ENCODE measurements at regions not wholly inside any gene's neighbourhood (a gene's known extent, or its start where the extent isn't known, plus 50 kb on each side); places are given as distances from the start of the nearest gene placed in this dataset.

DNA sequence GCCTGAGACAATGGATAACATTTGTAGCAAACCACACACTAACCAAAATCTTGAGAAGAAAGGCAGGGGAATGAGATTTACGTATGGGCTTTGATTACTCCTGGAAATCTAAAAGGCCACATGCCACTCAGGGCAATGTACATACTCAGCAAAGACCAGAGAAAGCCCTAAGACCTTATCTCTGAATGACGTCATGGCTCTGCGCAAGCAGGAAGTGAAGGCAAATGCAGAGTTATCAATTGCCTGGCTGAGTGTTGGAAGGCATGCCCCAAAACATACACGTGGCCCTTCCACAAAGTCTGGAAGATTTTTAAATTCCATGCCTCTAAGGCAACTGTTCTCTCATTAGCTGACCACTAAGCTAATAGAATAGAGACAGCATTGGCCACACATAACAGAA, 90.9 kb upstream of the NRBF2 start:
- TF ChIP-seq, protein P1, sequence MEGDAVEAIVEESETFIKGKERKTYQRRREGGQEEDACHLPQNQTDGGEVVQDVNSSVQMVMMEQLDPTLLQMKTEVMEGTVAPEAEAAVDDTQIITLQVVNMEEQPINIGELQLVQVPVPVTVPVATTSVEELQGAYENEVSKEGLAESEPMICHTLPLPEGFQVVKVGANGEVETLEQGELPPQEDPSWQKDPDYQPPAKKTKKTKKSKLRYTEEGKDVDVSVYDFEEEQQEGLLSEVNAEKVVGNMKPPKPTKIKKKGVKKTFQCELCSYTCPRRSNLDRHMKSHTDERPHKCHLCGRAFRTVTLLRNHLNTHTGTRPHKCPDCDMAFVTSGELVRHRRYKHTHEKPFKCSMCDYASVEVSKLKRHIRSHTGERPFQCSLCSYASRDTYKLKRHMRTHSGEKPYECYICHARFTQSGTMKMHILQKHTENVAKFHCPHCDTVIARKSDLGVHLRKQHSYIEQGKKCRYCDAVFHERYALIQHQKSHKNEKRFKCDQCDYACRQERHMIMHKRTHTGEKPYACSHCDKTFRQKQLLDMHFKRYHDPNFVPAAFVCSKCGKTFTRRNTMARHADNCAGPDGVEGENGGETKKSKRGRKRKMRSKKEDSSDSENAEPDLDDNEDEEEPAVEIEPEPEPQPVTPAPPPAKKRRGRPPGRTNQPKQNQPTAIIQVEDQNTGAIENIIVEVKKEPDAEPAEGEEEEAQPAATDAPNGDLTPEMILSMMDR (IDR thresholded peaks at IDR 0.05), result no peak
- TF ChIP-seq SIN3A (IDR thresholded peaks at IDR 0.05; ENCODE audit: borderline replicate concordance, insufficient read depth, low read depth, low read length), result no peak
- TF ChIP-seq REST (IDR thresholded peaks at IDR 0.05; ENCODE audit: insufficient read depth in 1 of 2, low read depth in 2 of 2, low read length in 1 of 2), result no peak
- no peak for TF ChIP-seq POLR2AphosphoS5 (IDR thresholded peaks at IDR 0.05; ENCODE audit: low read depth, low read length)
